ENCODE measurements at regions not wholly inside any gene's neighbourhood (a gene's known extent, or its start where the extent isn't known, plus 50 kb on each side); places are given as distances from the start of the nearest gene placed in this dataset.

- Mint-ChIP-seq H3K4me3 (no peak overlapping the region), H3K27ac (no peak overlapping the region)
Observed at GRCh38 chr9:73022353-73022752, 69.5 kb upstream of the ALDH1A1 start.

GRCh38 chr9:73020877-73021276 is 68.0 kb upstream of the ALDH1A1 start:
- POLR2A ChIA-PET: no interaction called here
- ATAC-seq (no peak), DNase-seq (no peak)
- Mint-ChIP-seq H3K4me3 (no peak overlapping the region), H3K27me3 (peaks cover 14% of the 10 kb centered on the region), H3K27ac (no peak overlapping the region), H3K36me3 (ENCODE audit: low read depth) (no peaks in the 10 kb centered on the region), H3K4me1 (ENCODE audit: low read depth) (peaks cover 8% of the 10 kb centered on the region), H3K9me3 (no peaks in the 10 kb centered on the region)
- intact Hi-C loops (cut with micrococcal nuclease): loop anchor here (10.0 kb wide), 1 partner anchor 146 kb away; no protein-coding TSS in a partner anchor
- TF ChIP-seq CTCF (IDR thresholded peaks at IDR 0.05): no peak
- CTCF ChIA-PET: interaction anchor here (1.2 to 2.7 kb wide), 3 partner anchors 62 to 741 kb away, joined by 3 to 18 read pairs (median 16); no protein-coding TSS in a partner anchor

More at GRCh38 chr9:73022353-73022752, 69.5 kb upstream of the ALDH1A1 start:
- Mint-ChIP-seq H3K9me3 (no peaks in the 10 kb centered on the region), H3K4me1 (ENCODE audit: low read depth) (peaks cover 8% of the 10 kb centered on the region), H3K27me3 (peaks cover 14% of the 10 kb centered on the region), H3K36me3 (ENCODE audit: low read depth) (no peaks in the 10 kb centered on the region)
- no peak for DNase-seq
- TF ChIP-seq CTCF (IDR thresholded peaks at IDR 0.05): no peak
- ATAC-seq: no peak
- POLR2A ChIA-PET: interaction anchor here (1.0 kb wide), 1 partner anchor 13 kb away, joined by 3 read pairs; no protein-coding TSS in a partner anchor
- CTCF ChIA-PET: interaction anchor here (0.6 to 2.7 kb wide), 24 partner anchors 8 to 742 kb away, joined by 3 to 18 read pairs (median 4); no protein-coding TSS in a partner anchor
- intact Hi-C loops (cut with micrococcal nuclease): loop anchor here (10.0 kb wide), 1 partner anchor 148 kb away; no protein-coding TSS in a partner anchor

GRCh38 chr9:73014011-73014410 is 61.2 kb upstream of the ALDH1A1 start:
- ATAC-seq (no peak), DNase-seq (no peak)
- CTCF ChIA-PET: interaction anchor here (1.0 to 2.1 kb wide), 2 partner anchors 9 to 13 kb away, joined by 3 to 8 read pairs; no protein-coding TSS in a partner anchor
- Mint-ChIP-seq H3K4me1 (ENCODE audit: low read depth) (no peaks in the 10 kb centered on the region), H3K27ac (no peak overlapping the region), H3K4me3 (no peak overlapping the region), H3K9me3 (no peaks in the 10 kb centered on the region), H3K36me3 (ENCODE audit: low read depth) (no peaks in the 10 kb centered on the region), H3K27me3 (peaks cover 9% of the 10 kb centered on the region)
- intact Hi-C loops (cut with micrococcal nuclease): no loop called here
- TF ChIP-seq CTCF (IDR thresholded peaks at IDR 0.05): no peak
- POLR2A ChIA-PET: interaction anchor here (1.1 kb wide), 1 partner anchor 204 kb away, joined by 3 read pairs; no protein-coding TSS in a partner anchor

GRCh38 chr9:73011956-73012355 is 59.1 kb upstream of the ALDH1A1 start:
- intact Hi-C loops (cut with micrococcal nuclease): no loop called here
- no peak overlapping the region for H3K27ac Mint-ChIP-seq
- no peaks in the 10 kb centered on the region for H3K4me1 Mint-ChIP-seq (ENCODE audit: low read depth)
- no peak for DNase-seq
- ChIA-PET CTCF (no interaction called here), POLR2A (no interaction called here)
- no peak for ATAC-seq
- H3K36me3 Mint-ChIP-seq (ENCODE audit: low read depth): no peaks in the 10 kb centered on the region
- no peaks in the 10 kb centered on the region for H3K9me3 Mint-ChIP-seq
- no peak overlapping the region for H3K4me3 Mint-ChIP-seq
- no peak for TF ChIP-seq CTCF (IDR thresholded peaks at IDR 0.05)
- H3K27me3 Mint-ChIP-seq: peaks cover 11% of the 10 kb centered on the region

- intact Hi-C loops (cut with micrococcal nuclease): no loop called here
Observed at GRCh38 chr9:73011181-73011750, 58.4 kb upstream of the ALDH1A1 start.

More at GRCh38 chr9:73011181-73011750, 58.4 kb upstream of the ALDH1A1 start:
- DNase-seq (no peak), ATAC-seq (no peak)
- no peak for TF ChIP-seq CTCF (IDR thresholded peaks at IDR 0.05)
- no peak overlapping the region for H3K4me3 Mint-ChIP-seq
- POLR2A ChIA-PET: no interaction called here
- no peak overlapping the region for H3K27ac Mint-ChIP-seq
- H3K4me1 Mint-ChIP-seq (ENCODE audit: low read depth): no peaks in the 10 kb centered on the region
- H3K9me3 Mint-ChIP-seq: no peaks in the 10 kb centered on the region
- H3K27me3 Mint-ChIP-seq: peaks cover 12% of the 10 kb centered on the region
- no peaks in the 10 kb centered on the region for H3K36me3 Mint-ChIP-seq (ENCODE audit: low read depth)
- CTCF ChIA-PET: interaction anchor here (2.0 kb wide), 1 partner anchor 11 kb away, joined by 8 read pairs; no protein-coding TSS in a partner anchor

Data from activated CD8-positive, alpha-beta T cell treated with anti-CD3 and anti-CD28 coated beads for 36 hours (primary cell).